Gastroesophageal sphincter (tissue), 4 donors: ENCODE measurements at regions not wholly inside any gene's neighbourhood (a gene's known extent, or its start where the extent isn't known, plus 50 kb on each side); places are given as distances from the start of the nearest gene placed in this dataset.

ENCODE experiments used
- ATAC-seq: fragments of 150-250 bp; one replicate; pipeline ENCODE4 v1.9.1; 2016; ENCODE audit warnings: mild to moderate bottlenecking, moderate library complexity
- H3K27ac ChIP-seq, 4 donors: fragments of 200-600 bp; sonication (generic) in 3 of 4; 1 replicate in 3 of 4; 2 replicates in 1 of 4; pipeline ENCODE4 v1.5.1; 2016 to 2019
- H3K27me3 ChIP-seq: fragments of 200-600 bp; sonication (generic); one replicate; pipeline ENCODE4 v1.5.1; 2019
- H3K36me3 ChIP-seq, 2 donors: fragments of 200-600 bp; sonication (generic); one replicate each; pipeline ENCODE4 v1.5.1; 2019; ENCODE audit warnings: control low read depth in 1 of 2
- H3K4me1 ChIP-seq, 3 donors: fragments of 200-600 bp; sonication (generic); 1 replicate in 2 of 3; 2 replicates in 1 of 3; pipeline ENCODE4 v1.5.1; 2016 to 2019; ENCODE audit warnings: control low read depth in 2 of 3
- H3K4me3 ChIP-seq, 2 donors: fragments of 200-600 bp; sonication (generic); one replicate each; pipeline ENCODE4 v1.5.1; 2019; ENCODE audit warnings: mild to moderate bottlenecking in 1 of 2, moderate library complexity in 1 of 2
- H3K9me3 ChIP-seq, 3 donors: fragments of 200-600 bp; sonication (generic); one replicate each; pipeline ENCODE4 v1.5.1; 2017 to 2019; ENCODE audit warnings: control low read depth in 2 of 3
- EP300 ChIP-seq: sonication (generic); formaldehyde crosslinking; IDR thresholded peaks from one replicate; pipeline ENCODE4 v1.6.1; 2017; ENCODE audit warnings: antibody characterized with exemption, mild to moderate bottlenecking
- POLR2A ChIP-seq, 2 donors: fragments of 450-650 bp; IDR thresholded peaks; one replicate each; pipeline ENCODE4 v1.6.1; 2017; ENCODE audit warnings: antibody characterized with exemption in 2 of 2, mild to moderate bottlenecking in 2 of 2, moderate library complexity in 1 of 2
- POLR2AphosphoS5 ChIP-seq: sonication (generic); formaldehyde crosslinking; IDR thresholded peaks from one replicate; pipeline ENCODE4 v1.6.1; 2017; ENCODE audit warnings: antibody characterized with exemption
- WGBS, 2 donors: methylation state at CpG; one replicate each; pipeline ENCODE4 v1.1.5; 2018; ENCODE audit warnings: low coverage in 1 of 2; 5-methylcytosine and 5-hydroxymethylcytosine counted together
- TF ChIP-seq, protein P1 (sequence below), 4 experiments: fragments of 200-600 bp in 2 of 4; fragments of 450-650 bp in 2 of 4; sonication (generic) in 1 of 4; IDR thresholded peaks; one replicate each; pipeline ENCODE4 v1.5.1; 2017 to 2019; ENCODE audit warnings: antibody characterized with exemption in 4 of 4, mild to moderate bottlenecking in 2 of 4, moderate library complexity in 2 of 4

DNA sequence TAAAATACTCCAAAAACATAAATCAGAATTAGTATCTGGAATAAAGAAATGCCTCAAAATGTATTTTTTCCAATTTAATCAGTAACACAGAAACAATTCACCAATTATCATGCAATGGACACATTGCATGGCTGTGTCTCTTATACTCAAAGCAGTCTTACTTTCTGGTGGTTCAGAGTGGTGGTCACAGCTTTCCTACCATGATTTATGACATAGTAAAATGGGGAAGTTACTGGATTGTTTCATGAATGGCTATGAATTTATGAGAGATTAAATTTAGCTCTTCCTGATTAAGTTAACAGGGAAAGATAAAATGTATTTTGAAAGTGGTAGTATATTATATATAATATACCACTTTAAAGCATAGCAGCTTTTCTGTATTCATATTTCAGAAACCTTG lies 331.5 kb upstream of the MAP3K7 start:
- ATAC-seq = no peak
- no peaks in the 10 kb centered on the region for H3K4me1 ChIP-seq
- TF ChIP-seq POLR2A (IDR thresholded peaks at IDR 0.05) = no peak
- H3K27me3 ChIP-seq = no peaks in the 10 kb centered on the region
- H3K27ac ChIP-seq = no peak overlapping the region
- no peak overlapping the region for H3K4me3 ChIP-seq
- H3K36me3 ChIP-seq = no peaks in the 10 kb centered on the region
- no peaks in the 10 kb centered on the region for H3K9me3 ChIP-seq

GRCh38 chr6:90917376-90917775 lies 330.5 kb upstream of the MAP3K7 start:
- no peak overlapping the region for H3K27ac ChIP-seq
- H3K4me3 ChIP-seq = no peak overlapping the region
- no peak for ATAC-seq
- H3K36me3 ChIP-seq = no peaks in the 10 kb centered on the region
- no peaks in the 10 kb centered on the region for H3K4me1 ChIP-seq
- no peaks in the 10 kb centered on the region for H3K9me3 ChIP-seq
- H3K27me3 ChIP-seq = no peaks in the 10 kb centered on the region
- no peak for TF ChIP-seq POLR2AphosphoS5
- TF ChIP-seq POLR2A (IDR thresholded peaks at IDR 0.05) = no peak

DNA sequence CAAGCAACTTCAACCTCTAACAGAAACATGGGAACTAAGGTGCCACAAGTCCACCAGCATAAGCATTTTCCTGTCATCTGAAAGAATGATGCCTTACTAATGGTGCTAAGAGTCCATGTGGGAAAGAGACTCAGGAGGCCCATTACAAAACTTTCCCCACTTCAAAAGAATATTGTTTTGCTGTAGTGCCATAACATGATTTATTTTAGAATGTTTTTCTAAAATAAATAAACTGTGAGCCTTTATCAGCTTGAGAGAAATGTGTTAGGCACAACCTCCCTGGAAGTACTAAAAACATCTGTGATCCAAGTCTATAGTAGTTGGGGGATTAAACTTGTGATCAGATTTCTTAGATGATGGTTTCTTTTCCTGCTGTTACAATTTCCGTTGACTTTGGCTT lies 330.1 kb upstream of the MAP3K7 start:
- TF ChIP-seq EP300 (no peak), POLR2A (IDR thresholded peaks at IDR 0.05) (no peak), POLR2AphosphoS5 (no peak)
- TF ChIP-seq, protein P1, sequence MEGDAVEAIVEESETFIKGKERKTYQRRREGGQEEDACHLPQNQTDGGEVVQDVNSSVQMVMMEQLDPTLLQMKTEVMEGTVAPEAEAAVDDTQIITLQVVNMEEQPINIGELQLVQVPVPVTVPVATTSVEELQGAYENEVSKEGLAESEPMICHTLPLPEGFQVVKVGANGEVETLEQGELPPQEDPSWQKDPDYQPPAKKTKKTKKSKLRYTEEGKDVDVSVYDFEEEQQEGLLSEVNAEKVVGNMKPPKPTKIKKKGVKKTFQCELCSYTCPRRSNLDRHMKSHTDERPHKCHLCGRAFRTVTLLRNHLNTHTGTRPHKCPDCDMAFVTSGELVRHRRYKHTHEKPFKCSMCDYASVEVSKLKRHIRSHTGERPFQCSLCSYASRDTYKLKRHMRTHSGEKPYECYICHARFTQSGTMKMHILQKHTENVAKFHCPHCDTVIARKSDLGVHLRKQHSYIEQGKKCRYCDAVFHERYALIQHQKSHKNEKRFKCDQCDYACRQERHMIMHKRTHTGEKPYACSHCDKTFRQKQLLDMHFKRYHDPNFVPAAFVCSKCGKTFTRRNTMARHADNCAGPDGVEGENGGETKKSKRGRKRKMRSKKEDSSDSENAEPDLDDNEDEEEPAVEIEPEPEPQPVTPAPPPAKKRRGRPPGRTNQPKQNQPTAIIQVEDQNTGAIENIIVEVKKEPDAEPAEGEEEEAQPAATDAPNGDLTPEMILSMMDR (IDR thresholded peaks at IDR 0.05) = no peak
- Histone ChIP-seq H3K9me3 (no peaks in the 10 kb centered on the region), H3K4me3 (no peak overlapping the region), H3K27ac (no peak overlapping the region), H3K36me3 (no peaks in the 10 kb centered on the region), H3K27me3 (no peaks in the 10 kb centered on the region), H3K4me1 (no peaks in the 10 kb centered on the region)
- 31 to 38% methylated on average over 1 of the region's 1 CpG for WGBS, 2 donors
- no peak for ATAC-seq

- Histone ChIP-seq H3K4me1 (no peaks in the 10 kb centered on the region), H3K27ac (no peak overlapping the region), H3K9me3 (no peaks in the 10 kb centered on the region), H3K27me3 (no peaks in the 10 kb centered on the region), H3K36me3 (no peaks in the 10 kb centered on the region), H3K4me3 (no peak overlapping the region)
- 83 to 90% methylated on average over 2 to 4 of the region's 5 CpGs for WGBS, 2 donors
- ATAC-seq = no peak
- TF ChIP-seq, protein P1 (IDR thresholded peaks at IDR 0.05) = no peak
- TF ChIP-seq POLR2A (IDR thresholded peaks at IDR 0.05) = no peak
- no peak for TF ChIP-seq POLR2AphosphoS5
- no peak for TF ChIP-seq EP300
Observed at GRCh38 chr6:90915224-90915915, 328.5 kb upstream of the MAP3K7 start.

GRCh38 chr6:90914312-90914711 lies 327.4 kb upstream of the MAP3K7 start:
- WGBS, 2 donors = 72 to 80% methylated on average over 1 to 2 of the region's 2 CpGs
- TF ChIP-seq, protein P1 (IDR thresholded peaks at IDR 0.05) = no peak
- no peak for TF ChIP-seq EP300
- no peak for TF ChIP-seq POLR2AphosphoS5
- TF ChIP-seq POLR2A (IDR thresholded peaks at IDR 0.05) = no peak
- ATAC-seq = no peak

DNA sequence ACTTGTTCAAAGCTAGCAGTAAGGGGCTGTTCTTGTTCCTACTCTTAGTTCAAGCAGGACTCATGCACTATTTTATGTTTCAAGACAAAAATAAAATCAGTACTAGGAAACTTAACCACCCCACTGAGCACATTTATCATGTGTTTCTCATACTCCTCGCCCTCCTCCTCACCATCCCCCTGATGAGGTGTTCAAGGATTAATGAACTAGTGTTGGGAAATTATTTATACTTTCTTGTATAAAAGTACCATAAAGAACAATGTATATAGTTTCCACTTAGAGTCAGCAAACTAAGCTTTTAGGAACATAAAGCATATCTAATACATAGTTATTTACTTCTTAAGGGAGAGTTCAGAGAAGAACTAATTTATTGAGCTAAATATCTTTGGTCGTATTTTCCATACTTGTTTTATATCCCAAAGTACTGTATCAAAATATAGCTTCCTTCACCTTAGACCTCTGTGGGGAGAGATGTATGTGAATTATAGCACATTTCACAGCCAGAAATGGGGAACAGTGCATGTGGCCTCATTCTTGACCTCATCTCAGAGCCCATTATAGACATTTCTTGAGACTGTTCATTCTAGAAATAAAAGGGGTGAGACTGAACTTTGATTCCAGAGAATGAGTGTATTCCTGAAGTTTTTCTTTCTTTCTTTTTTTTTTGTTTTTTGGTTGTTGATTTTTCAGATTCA lies 326.5 kb upstream of the MAP3K7 start:
- H3K9me3 ChIP-seq = no peaks in the 10 kb centered on the region
- no peak for TF ChIP-seq EP300
- H3K36me3 ChIP-seq = no peaks in the 10 kb centered on the region
- WGBS, 2 donors = 24 to 61% methylated on average over 2 of the region's 2 CpGs
- ATAC-seq = no peak
- H3K27ac ChIP-seq = no peak overlapping the region
- H3K4me1 ChIP-seq = no peaks in the 10 kb centered on the region
- no peak overlapping the region for H3K4me3 ChIP-seq
- no peaks in the 10 kb centered on the region for H3K27me3 ChIP-seq

More at GRCh38 chr6:90914312-90914711, 327.4 kb upstream of the MAP3K7 start:
- H3K36me3 ChIP-seq = no peaks in the 10 kb centered on the region
- no peak overlapping the region for H3K4me3 ChIP-seq
- H3K27me3 ChIP-seq = no peaks in the 10 kb centered on the region
- H3K4me1 ChIP-seq = no peaks in the 10 kb centered on the region
- no peaks in the 10 kb centered on the region for H3K9me3 ChIP-seq
- H3K27ac ChIP-seq = no peak overlapping the region
